ENCODE measurements at regions not wholly inside any gene's neighbourhood (a gene's known extent, or its start where the extent isn't known, plus 50 kb on each side); places are given as distances from the start of the nearest gene placed in this dataset.

DNA sequence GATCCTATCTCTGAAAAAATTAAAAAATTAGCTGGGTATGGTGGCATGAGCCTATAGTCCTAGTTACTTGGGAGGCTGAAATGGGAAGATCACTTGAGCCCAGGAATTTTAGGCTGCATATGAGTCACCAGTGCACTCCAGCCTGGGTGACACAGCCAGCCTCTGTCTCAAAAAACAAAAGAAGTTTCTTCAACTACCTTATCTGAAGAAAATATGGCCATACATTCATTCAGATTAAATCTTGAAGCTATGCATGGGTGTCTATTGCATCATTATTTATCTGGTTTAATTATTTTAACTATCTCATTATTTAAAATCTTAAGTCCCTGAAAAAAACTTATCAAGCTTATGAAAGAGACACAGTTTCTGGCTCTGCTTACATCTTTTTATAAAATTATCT is 204.1 kb downstream of the SIM1 start:
- Histone ChIP-seq H3K4me3 (no peak overlapping the region), H3K27me3 (ENCODE audit: low read depth) (no peaks in the 10 kb centered on the region), H3K4me1 (no peaks in the 10 kb centered on the region), H3K36me3 (no peaks in the 10 kb centered on the region), H3K9me3 (no peaks in the 10 kb centered on the region), H3K27ac (no peak overlapping the region)
- ATAC-seq (no peak), DNase-seq (no peak)
- intact Hi-C loops (cut with DNase I) = no loop called here
- TF ChIP-seq, protein P1, sequence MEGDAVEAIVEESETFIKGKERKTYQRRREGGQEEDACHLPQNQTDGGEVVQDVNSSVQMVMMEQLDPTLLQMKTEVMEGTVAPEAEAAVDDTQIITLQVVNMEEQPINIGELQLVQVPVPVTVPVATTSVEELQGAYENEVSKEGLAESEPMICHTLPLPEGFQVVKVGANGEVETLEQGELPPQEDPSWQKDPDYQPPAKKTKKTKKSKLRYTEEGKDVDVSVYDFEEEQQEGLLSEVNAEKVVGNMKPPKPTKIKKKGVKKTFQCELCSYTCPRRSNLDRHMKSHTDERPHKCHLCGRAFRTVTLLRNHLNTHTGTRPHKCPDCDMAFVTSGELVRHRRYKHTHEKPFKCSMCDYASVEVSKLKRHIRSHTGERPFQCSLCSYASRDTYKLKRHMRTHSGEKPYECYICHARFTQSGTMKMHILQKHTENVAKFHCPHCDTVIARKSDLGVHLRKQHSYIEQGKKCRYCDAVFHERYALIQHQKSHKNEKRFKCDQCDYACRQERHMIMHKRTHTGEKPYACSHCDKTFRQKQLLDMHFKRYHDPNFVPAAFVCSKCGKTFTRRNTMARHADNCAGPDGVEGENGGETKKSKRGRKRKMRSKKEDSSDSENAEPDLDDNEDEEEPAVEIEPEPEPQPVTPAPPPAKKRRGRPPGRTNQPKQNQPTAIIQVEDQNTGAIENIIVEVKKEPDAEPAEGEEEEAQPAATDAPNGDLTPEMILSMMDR (IDR thresholded peaks at IDR 0.05) = no peak

DNA sequence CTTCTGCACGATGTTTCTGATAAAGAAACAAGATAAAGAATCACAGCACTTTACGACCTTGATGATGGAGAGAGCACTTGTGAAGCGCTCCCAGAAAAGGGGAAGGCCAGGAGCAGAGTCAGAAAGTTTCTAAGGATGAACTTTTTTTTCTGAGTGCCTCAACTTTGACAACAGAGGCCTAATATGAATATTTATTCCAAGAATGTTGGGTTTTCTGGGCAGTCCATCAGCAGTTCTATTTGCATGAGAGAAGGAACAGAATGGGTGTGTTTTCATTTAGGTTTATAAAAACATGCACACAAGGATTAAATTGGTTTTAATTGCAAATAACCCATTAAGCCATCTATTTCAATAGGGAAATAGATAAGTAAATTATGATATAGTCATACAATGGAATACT is 204.9 kb downstream of the SIM1 start:
- intact Hi-C loops (cut with DNase I) = no loop called here
- Histone ChIP-seq H3K4me3 (no peak overlapping the region), H3K4me1 (no peaks in the 10 kb centered on the region), H3K27ac (no peak overlapping the region), H3K27me3 (ENCODE audit: low read depth) (no peaks in the 10 kb centered on the region), H3K9me3 (no peaks in the 10 kb centered on the region), H3K36me3 (no peaks in the 10 kb centered on the region)
- ATAC-seq (no peak), DNase-seq (no peak)
- TF ChIP-seq, protein P1 (IDR thresholded peaks at IDR 0.05) = no peak

DNA sequence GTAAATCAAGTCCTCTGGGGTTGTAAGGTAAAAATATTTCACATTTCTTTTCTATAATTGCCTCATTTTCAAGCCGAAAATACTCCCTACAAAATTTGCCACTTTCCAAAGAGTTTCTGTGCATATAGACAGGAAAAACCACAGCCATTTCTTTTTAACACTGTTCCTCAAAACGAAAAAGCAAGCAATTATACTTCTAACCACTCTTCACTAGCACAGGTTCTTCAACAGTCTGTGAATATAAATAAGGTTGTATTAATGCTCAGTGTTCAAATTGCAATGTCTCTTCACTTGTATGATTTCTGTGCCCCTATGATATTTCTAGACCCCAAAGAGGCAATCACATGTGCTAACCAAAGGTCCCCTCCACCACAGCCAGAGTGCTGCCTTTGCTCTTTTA is 206.0 kb downstream of the SIM1 start:
- Histone ChIP-seq H3K27me3 (ENCODE audit: low read depth) (no peaks in the 10 kb centered on the region), H3K36me3 (no peaks in the 10 kb centered on the region), H3K4me3 (no peak overlapping the region), H3K9me3 (no peaks in the 10 kb centered on the region), H3K4me1 (no peaks in the 10 kb centered on the region), H3K27ac (no peak overlapping the region)
- DNase-seq (no peak), ATAC-seq (no peak)
- TF ChIP-seq, protein P1 (IDR thresholded peaks at IDR 0.05) = no peak
- intact Hi-C loops (cut with DNase I) = no loop called here

DNA sequence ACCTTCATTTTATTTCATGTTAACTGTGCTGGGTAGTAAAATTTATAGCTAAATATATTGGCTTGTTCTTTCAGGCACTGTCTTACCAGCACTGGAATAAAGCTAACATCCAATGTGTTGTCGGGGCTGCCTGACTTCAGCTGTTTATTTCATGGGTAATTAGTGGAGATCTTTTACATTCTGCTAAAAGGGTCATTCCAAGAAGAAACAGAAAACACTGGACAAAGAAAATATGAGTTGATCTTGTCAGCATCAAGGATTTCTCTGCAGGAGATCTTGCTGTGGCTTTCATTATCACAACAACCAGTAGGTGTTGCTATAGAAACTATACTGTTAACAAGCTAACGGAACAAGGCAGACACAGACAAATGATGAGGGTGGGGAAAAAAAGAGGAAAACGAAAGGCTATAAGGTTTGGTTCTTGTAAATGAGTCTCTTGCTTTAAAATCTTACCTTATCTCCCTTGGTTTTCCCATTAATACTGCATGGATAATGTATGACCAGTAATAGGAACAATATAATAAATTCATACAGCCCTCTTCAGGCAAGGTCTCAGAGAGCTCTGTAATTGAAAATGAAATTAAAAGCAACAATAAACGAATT is 206.8 kb downstream of the SIM1 start:
- H3K27ac ChIP-seq = no peak overlapping the region
- DNase-seq (no peak), ATAC-seq (no peak)
- no peaks in the 10 kb centered on the region for H3K27me3 ChIP-seq (ENCODE audit: low read depth)
- TF ChIP-seq, protein P1 (IDR thresholded peaks at IDR 0.05) = no peak
- no peaks in the 10 kb centered on the region for H3K9me3 ChIP-seq
- no peaks in the 10 kb centered on the region for H3K4me1 ChIP-seq
- intact Hi-C loops (cut with DNase I) = no loop called here
- no peak overlapping the region for H3K4me3 ChIP-seq
- no peaks in the 10 kb centered on the region for H3K36me3 ChIP-seq

DNA sequence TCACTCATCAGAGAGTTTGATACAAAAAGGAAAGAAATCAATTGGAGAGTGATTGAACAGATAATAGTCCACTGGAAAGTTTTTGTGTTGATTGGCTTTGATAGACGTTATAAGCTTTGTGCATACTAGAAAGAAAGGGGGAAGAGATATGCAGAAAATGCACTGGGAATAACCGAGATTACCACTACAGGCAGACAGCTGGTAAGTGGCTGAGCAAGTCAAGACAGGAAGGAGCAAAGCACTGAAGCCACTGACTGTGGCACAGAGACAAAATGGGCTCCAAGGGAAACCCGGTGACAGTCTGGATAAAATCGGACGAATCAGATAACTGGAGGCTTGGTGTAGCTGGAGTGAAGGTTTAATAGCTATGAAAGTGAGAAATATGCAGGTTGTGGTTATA is 209.0 kb downstream of the SIM1 start:
- Histone ChIP-seq H3K4me3 (no peak overlapping the region), H3K27me3 (ENCODE audit: low read depth) (no peaks in the 10 kb centered on the region), H3K9me3 (no peaks in the 10 kb centered on the region), H3K27ac (no peak overlapping the region), H3K4me1 (no peaks in the 10 kb centered on the region), H3K36me3 (no peaks in the 10 kb centered on the region)
- TF ChIP-seq, protein P1 (IDR thresholded peaks at IDR 0.05) = no peak
- intact Hi-C loops (cut with DNase I) = no loop called here
- no peak for DNase-seq
- no peak for ATAC-seq

DNA sequence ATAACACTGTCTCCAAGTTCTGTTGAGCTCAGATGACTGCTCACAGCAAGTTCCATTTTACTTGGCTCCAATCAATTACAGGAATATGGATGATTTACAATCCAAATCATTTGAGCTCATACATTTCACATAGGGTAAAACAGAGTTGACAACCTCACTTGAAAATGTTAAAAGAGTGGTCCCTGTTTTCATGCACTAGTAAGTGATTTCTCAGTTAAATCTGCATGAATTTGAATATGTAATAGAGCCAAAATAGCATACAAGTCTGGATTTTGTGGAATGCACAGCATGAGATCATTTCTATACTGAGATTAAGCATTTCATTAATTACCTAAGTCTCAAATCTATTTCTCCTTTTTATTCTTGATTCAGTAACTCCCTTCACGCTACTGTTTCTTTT is 217.6 kb downstream of the SIM1 start:
- H3K27ac ChIP-seq = no peak overlapping the region
- DNase-seq (no peak), ATAC-seq (no peak)
- TF ChIP-seq, protein P1 (IDR thresholded peaks at IDR 0.05) = no peak
- no peak overlapping the region for H3K4me3 ChIP-seq
- intact Hi-C loops (cut with DNase I) = no loop called here
- H3K9me3 ChIP-seq = no peaks in the 10 kb centered on the region
- H3K4me1 ChIP-seq = no peaks in the 10 kb centered on the region
- no peaks in the 10 kb centered on the region for H3K27me3 ChIP-seq (ENCODE audit: low read depth)
- H3K36me3 ChIP-seq = no peaks in the 10 kb centered on the region
